ENCODE measurements at regions not wholly inside any gene's neighbourhood (a gene's known extent, or its start where the extent isn't known, plus 50 kb on each side); places are given as distances from the start of the nearest gene placed in this dataset.

- H3K27ac ChIP-seq (ENCODE audit: low read depth, low read length, poor library complexity, severe bottlenecking): no peak overlapping the region
- no peaks in the 10 kb centered on the region for H3K79me2 ChIP-seq (ENCODE audit: insufficient read depth, low read depth, low read length)
- no peaks in the 10 kb centered on the region for H4K20me1 ChIP-seq (ENCODE audit: insufficient read depth, low read length)
- TF ChIP-seq CTCF (conservative IDR thresholded peaks at IDR 0.05; ENCODE audit: low read length): no peak
- TF ChIP-seq EZH2phosphoT487 (IDR thresholded peaks at IDR 0.05; ENCODE audit: borderline replicate concordance, low read depth, low read length): no peak
- H3K36me3 ChIP-seq (ENCODE audit: insufficient read depth, low read length): no peaks in the 10 kb centered on the region
- H3K9me2 ChIP-seq (ENCODE audit: insufficient read depth, low read length): no peaks in the 10 kb centered on the region
- POLR2A ChIA-PET: interaction anchor here (0.6 to 0.7 kb wide), 3 partner anchors 8 to 273 kb away, joined by 3 to 4 read pairs (median 3); no protein-coding TSS in a partner anchor
- no peak overlapping the region for H3K4me3 ChIP-seq (ENCODE audit: low read depth, low read length, poor library complexity, severe bottlenecking)
- no peaks in the 10 kb centered on the region for H3K4me1 ChIP-seq (ENCODE audit: insufficient read depth, low read length, poor library complexity, severe bottlenecking)
- H2AFZ ChIP-seq (ENCODE audit: low read length): no peak overlapping the region
- CTCF ChIA-PET (ENCODE audit: unreplicated experiment): no interaction called here
- no peak for DNase-seq (ENCODE audit: low spot score)
- H3K4me2 ChIP-seq (ENCODE audit: low read length): no peak overlapping the region
- intact Hi-C loops (cut with micrococcal nuclease; ENCODE audit: unreplicated experiment): no loop called here
- H3K9me3 ChIP-seq (ENCODE audit: low read length): no peaks in the 10 kb centered on the region
- no TSS peak for BruUV-seq (replicated peaks)
Measured at GRCh38 chr10:107800061-107800460, 635.6 kb upstream of the SORCS1 start.

- no peak overlapping the region for H2AFZ ChIP-seq (ENCODE audit: low read length)
- H3K4me3 ChIP-seq (ENCODE audit: low read depth, low read length, poor library complexity, severe bottlenecking): no peak overlapping the region
- H4K20me1 ChIP-seq (ENCODE audit: insufficient read depth, low read length): no peaks in the 10 kb centered on the region
- H3K27ac ChIP-seq (ENCODE audit: low read depth, low read length, poor library complexity, severe bottlenecking): no peak overlapping the region
- TF ChIP-seq CTCF (conservative IDR thresholded peaks at IDR 0.05; ENCODE audit: low read length): no peak
- no peaks in the 10 kb centered on the region for H3K79me2 ChIP-seq (ENCODE audit: insufficient read depth, low read depth, low read length)
- ChIA-PET POLR2A (no interaction called here), CTCF (ENCODE audit: unreplicated experiment) (no interaction called here)
- H3K4me1 ChIP-seq (ENCODE audit: insufficient read depth, low read length, poor library complexity, severe bottlenecking): no peaks in the 10 kb centered on the region
- no peaks in the 10 kb centered on the region for H3K36me3 ChIP-seq (ENCODE audit: insufficient read depth, low read length)
- intact Hi-C loops (cut with micrococcal nuclease; ENCODE audit: unreplicated experiment): no loop called here
- no peaks in the 10 kb centered on the region for H3K9me2 ChIP-seq (ENCODE audit: insufficient read depth, low read length)
- no peak overlapping the region for H3K4me2 ChIP-seq (ENCODE audit: low read length)
- H3K9me3 ChIP-seq (ENCODE audit: low read length): no peaks in the 10 kb centered on the region
- no peak for DNase-seq (ENCODE audit: low spot score)
- no TSS peak for BruUV-seq (replicated peaks)
Measured at GRCh38 chr10:107790271-107790670, 625.8 kb upstream of the SORCS1 start.

- Histone ChIP-seq H3K79me2 (ENCODE audit: insufficient read depth, low read depth, low read length) (no peaks in the 10 kb centered on the region), H4K20me1 (ENCODE audit: insufficient read depth, low read length) (no peaks in the 10 kb centered on the region), H3K4me3 (ENCODE audit: low read depth, low read length, poor library complexity, severe bottlenecking) (no peak overlapping the region), H3K9me2 (ENCODE audit: insufficient read depth, low read length) (no peaks in the 10 kb centered on the region), H3K4me2 (ENCODE audit: low read length) (no peak overlapping the region), H3K36me3 (ENCODE audit: insufficient read depth, low read length) (no peaks in the 10 kb centered on the region), H3K9me3 (ENCODE audit: low read length) (no peaks in the 10 kb centered on the region), H3K27ac (ENCODE audit: low read depth, low read length, poor library complexity, severe bottlenecking) (no peak overlapping the region), H3K4me1 (ENCODE audit: insufficient read depth, low read length, poor library complexity, severe bottlenecking) (no peaks in the 10 kb centered on the region), H2AFZ (ENCODE audit: low read length) (no peak overlapping the region)
- no TSS peak for BruUV-seq (replicated peaks)
- POLR2A ChIA-PET: no interaction called here
- CTCF ChIA-PET (ENCODE audit: unreplicated experiment): no interaction called here
- no peak for DNase-seq (ENCODE audit: low spot score)
- TF ChIP-seq EZH2phosphoT487 (IDR thresholded peaks at IDR 0.05; ENCODE audit: borderline replicate concordance, low read depth, low read length): no peak
- TF ChIP-seq CTCF (conservative IDR thresholded peaks at IDR 0.05; ENCODE audit: low read length): no peak
- intact Hi-C loops (cut with micrococcal nuclease; ENCODE audit: unreplicated experiment): no loop called here
Measured at GRCh38 chr10:107771066-107771465, 606.6 kb upstream of the SORCS1 start.

Measured in OCI-LY7 (cell line).